ENCODE measurements at regions not wholly inside any gene's neighbourhood (a gene's known extent, or its start where the extent isn't known, plus 50 kb on each side); places are given as distances from the start of the nearest gene placed in this dataset.

GRCh38 chr2:172300851-172301250 is 126.5 kb upstream of the ITGA6 start:
- no peaks in the 10 kb centered on the region for H3K4me1 Mint-ChIP-seq
- TF ChIP-seq EZH2 (IDR thresholded peaks at IDR 0.05; ENCODE audit: borderline replicate concordance, insufficient read depth, low read depth, low read length, poor library complexity, severe bottlenecking) (no peak), CTCF (IDR thresholded peaks at IDR 0.05) (no peak)
- no peak overlapping the region for H3K27ac ChIP-seq (ENCODE audit: low read length in 2 of 2)
- H3K79me2 ChIP-seq (ENCODE audit: control insufficient read depth, insufficient read depth, low read length): no peaks in the 10 kb centered on the region
- DNase-seq: no peak
- no peaks in the 10 kb centered on the region for H3K4me1 ChIP-seq (ENCODE audit: control insufficient read depth in 2 of 2, insufficient read depth in 2 of 2, low read length in 2 of 2)
- peaks cover 0 to 15% (median 2%) of the 10 kb centered on the region in 4 experiments for H3K27me3 ChIP-seq (replicated peaks in 1 of 4; ENCODE audit: control extremely low read depth in 1 of 4, control insufficient read depth in 3 of 4, insufficient read depth in 4 of 4, low read length in 3 of 4)
- no peak overlapping the region for H3K9ac ChIP-seq (ENCODE audit: low read length)
- ATAC-seq (ENCODE audit: low read depth): no peak
- no peak overlapping the region for H3K27ac Mint-ChIP-seq
- ChIA-PET POLR2A (no interaction called here), CTCF (interaction anchor here (0.5 kb wide), 1 partner anchor 1174 kb away, joined by 3 read pairs; no protein-coding TSS in a partner anchor)
- no peaks in the 10 kb centered on the region for H4K20me1 ChIP-seq (ENCODE audit: control insufficient read depth, insufficient read depth, low read length, poor library complexity, severe bottlenecking)
- peaks cover 0 to 5% (median 0%) of the 10 kb centered on the region in 3 donors for H3K9me3 ChIP-seq (ENCODE audit: control extremely low read depth in 1 of 3, control insufficient read depth in 2 of 3, insufficient read depth in 1 of 3, low read length in 2 of 3)
- peaks cover 29% of the 10 kb centered on the region for H3K27me3 Mint-ChIP-seq
- WGBS (ENCODE audit: insufficient coverage): 100% methylated on average over 2 of the region's 4 CpGs
- no peak overlapping the region for H2AFZ ChIP-seq (ENCODE audit: insufficient read depth, low read depth, low read length, poor library complexity, severe bottlenecking)
- intact Hi-C loops (cut with micrococcal nuclease): no loop called here
- H3K4me3 Mint-ChIP-seq: no peak overlapping the region
- H3K9me3 Mint-ChIP-seq (ENCODE audit: insufficient read depth): no peaks in the 10 kb centered on the region
- no peak overlapping the region for H3K4me3 ChIP-seq (ENCODE audit: control extremely low read depth in 1 of 5, extremely low read depth in 1 of 5, insufficient read depth in 1 of 5, low read depth in 2 of 5, low read length in 4 of 5)
- no peak overlapping the region for H3K4me2 ChIP-seq (replicated peaks; ENCODE audit: low read depth, low read length, poor library complexity, severe bottlenecking)
- H3K36me3 ChIP-seq (replicated peaks in 1 of 2; ENCODE audit: control extremely low read depth in 1 of 2, control insufficient read depth in 1 of 2, extremely low read depth in 1 of 2, insufficient read depth in 2 of 2, low read length in 1 of 2): no peaks in the 10 kb centered on the region

GRCh38 chr2:172305066-172305465 is 122.3 kb upstream of the ITGA6 start:
- H3K4me3 Mint-ChIP-seq: no peak overlapping the region
- H3K4me1 Mint-ChIP-seq: no peaks in the 10 kb centered on the region
- TF ChIP-seq EZH2 (IDR thresholded peaks at IDR 0.05; ENCODE audit: borderline replicate concordance, insufficient read depth, low read depth, low read length, poor library complexity, severe bottlenecking) (no peak), CTCF (IDR thresholded peaks at IDR 0.05) (no peak)
- intact Hi-C loops (cut with micrococcal nuclease): no loop called here
- H3K27ac Mint-ChIP-seq: no peak overlapping the region
- no peak for DNase-seq
- no peaks in the 10 kb centered on the region for H3K36me3 ChIP-seq (replicated peaks in 1 of 2; ENCODE audit: control extremely low read depth in 1 of 2, control insufficient read depth in 1 of 2, extremely low read depth in 1 of 2, insufficient read depth in 2 of 2, low read length in 1 of 2)
- H4K20me1 ChIP-seq (ENCODE audit: control insufficient read depth, insufficient read depth, low read length, poor library complexity, severe bottlenecking): no peaks in the 10 kb centered on the region
- no peaks in the 10 kb centered on the region for H3K9me3 Mint-ChIP-seq (ENCODE audit: insufficient read depth)
- H3K79me2 ChIP-seq (ENCODE audit: control insufficient read depth, insufficient read depth, low read length): no peaks in the 10 kb centered on the region
- ChIA-PET POLR2A (no interaction called here), CTCF (no interaction called here)
- peaks cover 4% of the 10 kb centered on the region for H3K27me3 Mint-ChIP-seq
- H3K27ac ChIP-seq (ENCODE audit: low read length in 2 of 2): no peak overlapping the region
- no peak overlapping the region for H3K9ac ChIP-seq (ENCODE audit: low read length)
- H2AFZ ChIP-seq (ENCODE audit: insufficient read depth, low read depth, low read length, poor library complexity, severe bottlenecking): no peak overlapping the region
- 81% methylated on average over 3 of the region's 3 CpGs for WGBS (ENCODE audit: insufficient coverage)
- no peak overlapping the region for H3K4me3 ChIP-seq (ENCODE audit: control extremely low read depth in 1 of 5, extremely low read depth in 1 of 5, insufficient read depth in 1 of 5, low read depth in 2 of 5, low read length in 4 of 5)
- peaks cover 0 to 5% (median 0%) of the 10 kb centered on the region in 3 donors for H3K9me3 ChIP-seq (ENCODE audit: control extremely low read depth in 1 of 3, control insufficient read depth in 2 of 3, insufficient read depth in 1 of 3, low read length in 2 of 3)
- no peak for ATAC-seq (ENCODE audit: low read depth)
- no peak overlapping the region for H3K4me2 ChIP-seq (replicated peaks; ENCODE audit: low read depth, low read length, poor library complexity, severe bottlenecking)
- no peaks in the 10 kb centered on the region for H3K4me1 ChIP-seq (ENCODE audit: control insufficient read depth in 2 of 2, insufficient read depth in 2 of 2, low read length in 2 of 2)
- H3K27me3 ChIP-seq (replicated peaks in 1 of 4; ENCODE audit: control extremely low read depth in 1 of 4, control insufficient read depth in 3 of 4, insufficient read depth in 4 of 4, low read length in 3 of 4): peaks cover 0 to 4% (median 2%) of the 10 kb centered on the region in 4 experiments
